ENCODE measurements at regions not wholly inside any gene's neighbourhood (a gene's known extent, or its start where the extent isn't known, plus 50 kb on each side); places are given as distances from the start of the nearest gene placed in this dataset.
"Not testable (repeated sequence)": the region's sequence is repeated elsewhere in the genome, so short reads cannot be mapped to it uniquely, and the experiment has no call there.

- no peak for DNase-seq
These were observed 197.9 kb downstream of the CDCA7 start for GRCh38 chr2:173552531-173552930.

DNA sequence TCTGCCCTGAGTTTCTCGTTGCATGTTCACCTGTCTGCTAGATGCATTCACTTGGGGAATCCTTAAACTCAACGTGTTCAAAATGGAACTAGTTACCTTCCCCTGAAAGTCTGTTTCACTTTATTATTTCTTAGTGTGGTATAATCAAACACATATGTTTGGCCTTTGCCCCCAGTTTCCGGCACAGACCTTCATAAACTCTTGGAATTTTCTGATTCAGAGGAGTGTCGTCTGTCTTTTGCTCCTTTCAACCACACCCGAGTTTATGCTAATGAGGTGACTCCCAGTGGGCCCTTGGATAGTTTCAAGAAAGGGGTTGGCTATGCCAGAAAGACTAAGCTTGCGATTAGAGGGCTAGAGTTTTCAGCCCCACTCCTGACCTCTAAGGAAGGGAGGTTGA lies 198.9 kb downstream of the CDCA7 start:
- no peak for DNase-seq

DNA sequence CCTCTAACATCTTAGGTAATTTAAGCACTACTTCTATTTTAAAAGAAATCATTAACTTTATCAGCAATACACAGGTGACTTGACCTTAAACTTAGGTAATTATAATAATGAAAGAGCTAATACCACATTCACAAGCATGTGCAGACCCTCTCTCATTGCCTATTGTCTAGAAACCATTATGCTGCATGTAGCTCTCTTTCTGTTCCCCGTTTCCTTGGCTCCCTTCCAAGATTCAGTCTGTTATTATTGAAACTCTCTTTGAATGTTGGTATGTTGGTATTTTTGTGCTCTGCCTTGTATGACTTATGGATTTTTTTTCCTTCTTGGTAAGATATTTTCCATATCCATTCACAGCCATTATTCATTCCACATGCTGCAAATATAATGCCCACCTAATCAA lies 201.2 kb downstream of the CDCA7 start:
- no peak for DNase-seq

- no peak for DNase-seq
These were observed 202.1 kb downstream of the CDCA7 start for GRCh38 chr2:173556816-173557215.

DNA sequence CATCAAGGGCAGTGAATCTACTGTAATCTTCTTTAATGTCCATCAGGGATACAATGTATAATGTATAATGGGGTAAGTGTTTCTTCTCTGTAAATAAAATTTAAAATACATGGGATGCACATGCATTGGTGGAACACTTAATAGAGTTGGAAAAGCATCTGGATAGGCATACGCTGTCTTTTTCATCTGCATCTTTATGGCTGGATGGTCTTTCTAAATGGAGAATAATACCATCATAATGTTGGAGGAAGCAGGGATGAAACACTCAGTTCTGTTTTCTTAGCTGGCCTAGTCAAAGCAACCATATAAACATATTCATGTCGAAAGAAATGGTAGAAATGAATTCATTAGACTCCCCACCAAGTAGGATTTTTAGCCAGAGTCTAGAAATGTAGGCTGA lies 202.8 kb downstream of the CDCA7 start:
- DNase-seq, result no peak

- DNase-seq, result no peak
These were observed 212.8 kb downstream of the CDCA7 start for GRCh38 chr2:173567493-173567892.

- no peak for DNase-seq
These were observed 213.4 kb downstream of the CDCA7 start for GRCh38 chr2:173568054-173568453.

GRCh38 chr2:173571021-173571821 lies 216.5 kb downstream of the CDCA7 start:
- no peak for DNase-seq

- no peak for DNase-seq
These were observed 217.4 kb downstream of the CDCA7 start for GRCh38 chr2:173571887-173572680.

- no peak for DNase-seq
These were observed 218.2 kb downstream of the CDCA7 start for GRCh38 chr2:173572848-173573247.

- not testable (repeated sequence) for DNase-seq
These were observed 219.1 kb downstream of the CDCA7 start for GRCh38 chr2:173573782-173574181.

- DNase-seq, result no peak
These were observed 219.8 kb downstream of the CDCA7 start for GRCh38 chr2:173574324-173575112.

DNA sequence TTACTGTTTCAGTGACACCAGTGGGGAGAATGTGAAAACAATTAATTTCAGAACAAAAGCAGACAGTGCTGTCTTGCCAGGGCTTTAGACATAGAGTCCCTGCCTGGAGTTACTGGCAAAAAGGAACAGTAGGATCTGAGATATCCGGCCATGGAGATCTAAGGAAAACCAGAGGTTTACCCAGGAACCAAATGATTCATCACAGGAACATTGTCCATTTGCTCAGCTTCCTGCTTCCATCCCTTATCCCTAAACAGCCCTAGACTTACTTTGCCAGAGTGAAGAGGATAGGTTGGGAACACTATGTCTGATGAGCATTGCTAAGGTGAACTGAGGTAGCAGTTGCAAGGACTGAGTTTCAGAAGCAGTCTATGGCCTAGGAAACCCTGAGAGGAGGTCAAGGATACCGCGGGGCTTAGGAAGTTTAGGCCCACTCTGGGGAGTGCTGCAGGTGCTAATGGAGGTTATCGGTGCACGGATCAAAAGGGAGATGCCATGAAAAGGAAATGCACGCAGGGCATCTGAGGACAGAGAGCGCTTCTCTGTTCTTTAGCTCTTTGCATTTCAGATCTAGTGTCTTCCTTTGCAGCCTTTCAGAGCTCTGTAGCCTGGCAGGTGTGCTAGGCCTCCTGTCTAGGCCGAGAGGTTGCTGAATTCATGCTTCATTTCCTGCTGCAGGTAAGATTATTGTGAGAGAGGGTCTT lies 223.9 kb downstream of the CDCA7 start:
- no peak for DNase-seq

DNA sequence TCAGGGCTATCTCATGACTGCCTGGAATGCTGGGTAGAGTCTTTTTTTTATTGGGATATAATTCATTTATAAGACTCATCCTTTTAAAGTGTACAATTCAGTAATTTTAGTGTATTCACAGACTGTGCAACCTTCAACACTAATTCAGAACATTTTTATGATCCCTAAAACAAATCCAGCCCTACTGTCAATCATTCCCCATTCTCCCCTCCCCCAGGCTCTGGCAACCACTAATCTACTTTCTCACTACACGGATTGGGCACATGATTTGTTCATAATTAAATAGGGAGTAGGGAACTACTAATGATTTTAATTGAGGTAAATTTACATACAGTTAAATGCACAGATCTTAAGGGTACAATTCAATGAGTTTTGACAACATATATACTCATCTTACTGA lies 225.7 kb downstream of the CDCA7 start:
- DNase-seq, result no peak

- DNase-seq, result no peak
These were observed 226.3 kb downstream of the CDCA7 start for GRCh38 chr2:173580956-173581355.

DNA sequence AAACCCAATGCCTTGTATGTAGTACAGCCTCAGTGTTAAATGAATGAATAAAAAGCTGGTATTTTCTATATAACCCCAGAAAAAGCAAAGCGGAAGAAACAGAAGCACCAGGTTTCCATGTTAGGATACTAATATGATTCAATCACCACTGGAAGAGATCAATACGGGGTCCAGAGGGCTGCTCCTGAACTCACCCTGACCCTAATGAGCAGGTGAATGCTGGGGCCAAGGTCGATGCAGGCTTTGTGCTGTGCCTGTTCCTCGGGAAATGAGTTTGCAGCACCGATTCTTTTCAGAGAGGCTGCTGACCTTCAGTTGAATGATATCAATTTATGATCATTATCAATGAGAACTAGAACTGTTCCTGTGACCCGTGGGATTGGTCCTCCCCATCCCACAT lies 228.5 kb downstream of the CDCA7 start:
- DNase-seq, result no peak

DNA sequence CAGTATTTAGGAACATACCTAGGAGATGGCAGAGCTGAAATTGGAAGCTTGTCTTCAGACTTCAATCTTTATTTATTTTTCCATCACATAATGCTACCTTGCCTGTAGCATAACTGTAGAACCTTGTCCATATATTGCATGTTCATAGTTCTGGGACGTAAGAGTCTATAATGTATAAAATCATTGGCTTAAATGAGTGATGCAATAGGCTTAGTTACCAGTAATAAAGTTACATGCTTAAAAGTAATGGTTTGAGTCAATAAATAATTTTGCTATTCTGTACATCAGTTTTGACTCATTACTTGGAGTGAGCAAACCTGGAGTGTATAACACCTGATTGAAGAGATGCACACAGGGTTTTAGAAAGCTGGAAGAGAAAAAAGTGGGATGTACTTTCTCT lies 229.3 kb downstream of the CDCA7 start:
- DNase-seq, result no peak

- DNase-seq, result no peak
These were observed 230.2 kb downstream of the CDCA7 start for GRCh38 chr2:173584676-173585458.

DNA sequence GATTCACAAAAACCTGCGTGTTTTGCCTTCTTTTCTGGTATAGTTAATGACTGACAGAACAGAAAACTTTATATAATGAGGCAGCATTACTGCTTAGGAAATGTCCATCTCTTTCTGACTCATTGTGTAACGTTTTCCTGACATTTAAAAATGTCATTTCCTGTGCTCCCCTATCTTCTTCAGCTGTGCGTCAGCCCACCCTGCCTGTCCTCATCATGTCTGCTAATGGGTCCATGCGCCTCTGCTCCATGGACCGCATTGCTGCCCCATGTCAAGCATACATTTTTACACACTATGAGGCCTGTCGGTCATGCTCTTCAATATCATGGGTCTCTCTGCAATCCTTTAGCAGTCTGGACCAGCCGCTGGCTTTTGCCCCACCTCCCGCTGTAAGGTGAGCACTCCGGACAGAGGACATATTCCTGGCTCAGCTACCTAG lies 234.3 kb downstream of the CDCA7 start:
- DNase-seq, result no peak

DNA sequence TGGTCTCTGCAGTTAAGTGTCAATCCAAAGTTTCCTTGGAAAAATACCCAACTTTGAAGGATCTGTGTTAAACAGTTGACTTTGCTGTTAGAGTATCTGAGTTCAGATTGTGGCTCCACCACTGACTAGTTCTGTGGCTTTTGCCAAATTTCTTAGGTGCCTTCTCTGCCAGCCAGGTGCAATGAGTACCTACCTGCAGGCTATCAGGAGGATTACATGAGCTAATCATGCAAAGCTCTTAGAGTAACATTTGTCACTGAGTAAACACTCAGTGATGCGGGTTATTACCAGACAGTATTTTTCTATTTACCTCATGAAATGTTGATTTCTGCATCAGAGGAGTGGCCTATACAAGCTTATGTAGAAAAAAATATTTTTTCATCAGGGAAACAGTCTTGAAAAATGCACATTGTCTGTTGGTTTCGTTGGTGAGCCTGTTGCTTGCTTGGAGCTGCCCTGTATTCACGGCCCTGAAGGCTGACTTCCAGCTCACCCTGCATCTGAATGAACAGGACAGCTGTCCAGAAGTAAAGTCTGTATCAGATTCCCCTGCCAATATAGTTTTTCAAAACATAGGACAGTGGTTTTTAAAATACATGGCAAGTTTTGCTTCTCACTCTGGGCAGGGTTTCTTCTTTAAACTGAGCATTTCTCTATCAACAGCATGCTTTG lies 235.1 kb downstream of the CDCA7 start:
- no peak for DNase-seq

- no peak for DNase-seq
These were observed 235.7 kb downstream of the CDCA7 start for GRCh38 chr2:173590276-173590861.

All from effector CD4-positive, alpha-beta T cell (primary cell).